GM12892 (cell line): ENCODE measurements at regions not wholly inside any gene's neighbourhood (a gene's known extent, or its start where the extent isn't known, plus 50 kb on each side); places are given as distances from the start of the nearest gene placed in this dataset.

Experiments used
- DNase-seq: peaks from one replicate; pipeline ENCODE4 v3.0.0; 2011; ENCODE audit not compliant: insufficient read length
- FAIRE-seq: peaks from 2 replicates; lab custom pipeline; 2011; peaks lifted over from hg19 to GRCh38; lab: Jason Lieb, UNC
- POLR2A ChIP-seq: IDR thresholded peaks from 2 replicates; pipeline ENCODE4 v1.6.1; 2011; ENCODE audit warnings: low read depth, low read length, control low read depth
- POLR2AphosphoS5 ChIP-seq: IDR thresholded peaks from 2 replicates; pipeline ENCODE4 v1.6.1; 2011; ENCODE audit warnings: low read depth, low read length, control low read depth
- TAF1 ChIP-seq: IDR thresholded peaks from 2 replicates; pipeline ENCODE4 v1.6.1; 2011; ENCODE audit warnings: low read depth, mild to moderate bottlenecking, control low read depth, low read length, borderline replicate concordance

DNA sequence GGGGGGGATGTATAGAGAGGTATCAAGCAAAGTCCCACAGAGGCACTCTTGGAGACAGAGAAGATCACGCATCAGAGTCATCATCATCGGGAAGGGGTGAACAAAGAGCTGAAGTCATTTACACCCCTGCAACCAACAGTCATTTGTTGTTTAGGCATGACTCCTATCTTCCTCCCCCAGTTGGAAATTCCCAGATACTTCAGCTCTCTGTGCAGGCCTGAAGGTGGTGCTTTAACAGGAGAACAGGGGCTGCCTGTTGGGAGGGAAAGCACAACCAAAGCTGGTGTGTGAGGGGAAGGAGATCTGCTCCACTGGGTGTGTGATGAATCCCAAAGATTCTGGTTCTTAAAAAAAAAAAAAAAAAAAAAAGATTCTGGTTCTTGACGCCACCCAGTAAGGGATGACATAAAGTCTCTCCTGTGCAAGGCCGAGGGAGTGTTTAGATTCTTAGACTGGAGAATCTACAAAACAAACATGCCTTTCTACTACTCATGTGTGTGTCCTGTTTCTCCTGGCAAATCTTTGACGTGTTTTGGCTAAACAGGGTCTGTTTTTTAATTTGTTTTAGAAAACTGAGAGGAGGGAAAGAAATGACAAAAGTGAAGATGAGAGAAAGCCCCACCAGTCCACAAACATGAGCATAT, 121.0 kb upstream of the ARHGAP5 start:
- TF ChIP-seq POLR2A, result no peak
- no peak for TF ChIP-seq POLR2AphosphoS5
- TF ChIP-seq TAF1, result no peak
- no peak for FAIRE-seq
- no peak for DNase-seq

DNA sequence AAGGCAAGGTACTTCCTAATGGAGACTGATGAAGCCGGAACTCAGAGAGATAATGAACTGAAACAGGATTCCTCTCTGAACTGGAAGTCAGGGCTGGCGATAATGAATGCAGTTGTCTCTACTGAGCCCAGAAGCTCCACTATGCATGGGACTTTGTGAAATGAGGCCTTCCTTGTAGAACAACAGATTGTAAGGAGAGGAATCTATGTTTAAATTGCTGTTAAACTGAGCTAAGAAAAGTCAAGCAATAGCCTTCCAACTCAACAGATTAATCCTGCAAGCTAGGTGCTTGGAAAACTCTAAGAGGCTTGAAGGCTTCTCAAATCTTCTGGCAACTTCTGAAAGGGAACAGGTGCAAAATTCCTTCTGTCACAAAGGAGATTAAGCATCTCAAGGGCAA, 119.5 kb upstream of the ARHGAP5 start:
- TF ChIP-seq POLR2A (no peak), TAF1 (no peak), POLR2AphosphoS5 (no peak)
- FAIRE-seq, result no peak
- DNase-seq, result no peak

DNA sequence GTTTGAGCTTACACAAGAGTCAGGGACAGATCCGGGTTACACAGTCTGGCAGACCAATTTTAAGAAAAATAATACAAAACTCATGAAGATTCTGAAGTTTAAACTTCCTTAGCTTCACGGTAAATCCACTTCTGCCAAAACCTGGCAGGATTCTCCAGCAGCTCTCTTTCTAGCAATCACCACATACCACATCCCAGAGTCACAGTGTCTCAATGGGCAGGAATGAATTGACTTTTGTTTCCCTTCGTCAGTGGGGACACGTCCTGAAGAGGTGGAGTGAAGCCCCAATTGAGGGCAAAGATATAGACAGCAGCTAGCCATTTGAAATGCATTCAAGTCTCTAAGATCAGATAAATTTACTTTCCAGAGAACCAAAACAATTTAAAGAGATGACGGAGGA, 117.1 kb upstream of the ARHGAP5 start:
- FAIRE-seq (no peak), DNase-seq (no peak)
- TF ChIP-seq TAF1 (no peak), POLR2A (no peak), POLR2AphosphoS5 (no peak)

DNA sequence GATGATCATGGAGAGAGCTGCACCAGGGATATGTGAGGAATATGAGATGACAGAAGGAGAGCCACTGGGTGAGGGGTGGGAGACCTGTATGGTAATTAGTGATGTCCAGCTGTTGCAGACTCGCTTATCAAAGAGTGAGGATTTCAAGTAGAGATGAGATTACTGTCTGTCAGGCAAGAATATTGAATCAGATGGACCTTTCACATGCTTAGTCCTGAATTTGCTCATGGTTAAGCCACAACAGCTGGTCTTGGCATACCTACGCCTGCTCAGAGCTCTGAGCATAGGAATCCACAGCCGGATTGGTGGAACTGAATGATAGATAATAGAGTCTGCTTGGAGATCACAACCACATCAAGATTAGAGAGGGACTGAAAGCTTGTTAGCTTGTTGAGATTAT, 115.2 kb upstream of the ARHGAP5 start:
- DNase-seq (no peak), FAIRE-seq (no peak)
- TF ChIP-seq TAF1 (no peak), POLR2AphosphoS5 (no peak), POLR2A (no peak)

DNA sequence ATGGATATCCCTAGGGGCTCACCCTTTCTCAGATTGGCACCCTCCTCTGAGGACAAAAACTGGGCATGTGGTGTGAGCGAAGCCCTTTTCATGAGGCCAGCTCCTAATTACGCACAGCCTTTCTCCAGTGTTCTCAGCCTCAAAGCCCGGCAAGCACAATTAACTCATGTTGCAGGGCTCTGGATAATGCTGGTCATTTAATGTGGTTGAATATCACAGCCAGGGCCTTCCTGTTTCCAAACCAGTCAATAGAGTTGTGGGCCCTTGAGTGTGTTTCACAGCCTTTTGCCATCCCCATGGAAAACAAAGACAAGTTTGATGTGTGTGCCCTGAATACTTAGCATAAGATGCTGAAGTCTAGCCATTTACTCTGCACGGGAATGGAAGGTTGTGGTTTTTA, 114.2 kb upstream of the ARHGAP5 start:
- DNase-seq, result no peak
- TF ChIP-seq POLR2AphosphoS5 (no peak), TAF1 (no peak), POLR2A (no peak)
- FAIRE-seq, result no peak

DNA sequence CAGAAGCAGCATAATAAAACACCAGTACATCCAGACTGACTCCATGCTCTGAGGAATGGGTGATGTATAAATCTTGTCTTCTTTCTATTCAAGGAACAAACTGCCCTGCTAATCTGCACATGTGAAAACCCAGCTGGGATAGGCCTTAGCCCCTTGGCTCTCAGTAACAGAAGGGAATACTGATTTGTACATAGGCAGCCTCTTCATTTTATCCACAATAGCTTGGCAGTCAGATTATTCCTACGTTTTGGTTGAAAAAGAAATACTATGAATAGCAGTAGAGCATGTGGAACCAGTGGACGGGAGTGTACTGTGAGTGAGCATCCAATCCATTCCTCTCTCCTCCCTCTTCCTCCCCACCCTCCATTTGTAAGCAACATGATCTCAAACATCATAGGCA, 113.5 kb upstream of the ARHGAP5 start:
- FAIRE-seq (no peak), DNase-seq (no peak)
- TF ChIP-seq TAF1 (no peak), POLR2AphosphoS5 (no peak), POLR2A (no peak)

DNA sequence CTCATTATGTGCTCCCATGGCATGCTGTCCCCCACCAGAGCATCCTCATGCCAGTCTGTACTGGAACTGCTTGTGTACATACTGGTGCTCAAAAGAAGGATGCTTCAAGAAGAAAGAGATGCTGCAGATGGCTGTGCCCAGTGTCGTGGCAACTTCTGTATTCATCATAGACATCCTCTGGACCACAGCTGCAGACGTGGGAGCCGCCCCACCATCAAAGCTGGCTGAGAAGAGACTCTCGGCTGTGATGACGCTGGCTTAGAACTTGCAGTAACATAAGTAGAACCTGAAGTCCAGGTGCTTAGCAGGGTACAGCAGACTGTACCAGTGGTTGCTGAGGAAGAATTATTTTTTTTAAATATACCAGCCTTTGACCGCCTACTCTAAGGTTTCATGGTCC, 112.6 kb upstream of the ARHGAP5 start:
- DNase-seq (no peak), FAIRE-seq (no peak)
- no peak for TF ChIP-seq POLR2AphosphoS5

DNA sequence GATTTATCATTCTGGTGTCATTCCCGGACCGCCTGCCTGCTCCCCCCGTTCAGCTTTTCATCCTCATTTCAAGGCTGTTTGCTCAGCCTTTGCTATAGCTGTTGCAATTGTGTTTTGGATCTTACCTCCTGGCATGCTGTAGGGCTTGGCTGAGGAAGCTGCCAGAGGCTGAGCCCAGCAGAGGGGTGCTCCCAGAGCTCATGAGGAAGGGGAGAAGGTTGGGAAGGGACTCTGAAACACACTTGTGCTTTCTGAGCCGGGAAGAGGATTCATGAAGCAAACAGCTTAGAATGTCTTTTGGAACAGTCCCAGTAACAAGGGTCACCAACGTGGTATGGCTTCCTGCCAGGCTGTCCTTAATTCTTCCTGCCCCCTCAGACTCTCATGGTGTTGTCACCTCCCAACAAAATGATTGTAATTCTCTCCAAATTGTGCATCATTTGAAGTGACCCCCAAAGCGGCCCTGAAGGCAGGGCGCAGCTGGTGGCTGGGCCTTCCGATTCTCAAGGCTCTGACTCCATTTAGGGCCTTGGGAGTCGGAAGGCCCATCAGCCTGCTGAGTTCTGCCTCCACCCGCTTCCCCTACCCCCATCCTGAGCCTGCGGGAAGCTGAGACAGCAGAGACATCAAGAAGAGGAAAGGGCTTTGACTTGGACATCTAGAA, 111.9 kb upstream of the ARHGAP5 start:
- FAIRE-seq, result no peak
- no peak for TF ChIP-seq POLR2A
- no peak for TF ChIP-seq POLR2AphosphoS5
- TF ChIP-seq TAF1, result no peak
- no peak for DNase-seq

DNA sequence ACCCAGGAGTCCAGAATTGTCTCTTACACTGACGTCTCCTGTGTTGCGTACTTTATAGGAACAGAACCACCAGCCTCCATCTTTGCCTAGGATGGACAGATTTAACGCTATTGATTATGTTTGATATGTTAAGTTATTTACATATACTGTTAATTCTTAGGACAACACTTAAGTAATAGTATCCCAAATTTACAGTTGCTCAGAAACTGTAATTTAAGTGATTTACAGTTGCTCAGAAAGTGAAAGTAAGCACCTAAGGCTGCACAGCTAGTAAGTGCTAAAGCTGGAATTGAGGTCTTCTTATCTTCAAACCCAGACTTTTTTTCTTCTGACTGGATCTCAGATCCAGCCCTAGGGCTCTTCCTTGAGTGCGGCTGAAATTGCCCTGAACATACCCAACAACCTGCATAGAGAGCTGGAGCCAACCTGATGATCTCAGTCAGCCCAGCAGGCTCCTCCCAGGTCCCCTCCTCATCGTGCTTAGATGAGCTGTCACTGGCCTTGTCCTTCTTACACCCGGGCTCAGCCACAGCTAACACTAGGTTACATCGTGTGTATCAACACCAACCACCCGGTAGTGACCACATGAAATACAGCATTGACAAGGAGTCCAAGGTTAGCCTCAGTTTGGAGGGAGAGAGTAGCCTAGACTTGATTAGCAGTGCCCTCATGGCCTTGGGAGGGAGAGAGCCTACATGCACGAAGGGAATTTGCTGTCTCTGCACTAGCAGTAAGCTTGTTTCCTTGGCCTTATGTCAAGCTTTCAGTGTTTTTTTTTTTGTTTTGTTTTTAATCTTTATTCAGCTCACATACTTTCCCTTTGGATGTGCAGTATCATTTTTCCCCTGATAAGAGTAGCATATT, 111.1 kb upstream of the ARHGAP5 start:
- no peak for TF ChIP-seq POLR2A
- FAIRE-seq, result no peak
- DNase-seq, result no peak

DNA sequence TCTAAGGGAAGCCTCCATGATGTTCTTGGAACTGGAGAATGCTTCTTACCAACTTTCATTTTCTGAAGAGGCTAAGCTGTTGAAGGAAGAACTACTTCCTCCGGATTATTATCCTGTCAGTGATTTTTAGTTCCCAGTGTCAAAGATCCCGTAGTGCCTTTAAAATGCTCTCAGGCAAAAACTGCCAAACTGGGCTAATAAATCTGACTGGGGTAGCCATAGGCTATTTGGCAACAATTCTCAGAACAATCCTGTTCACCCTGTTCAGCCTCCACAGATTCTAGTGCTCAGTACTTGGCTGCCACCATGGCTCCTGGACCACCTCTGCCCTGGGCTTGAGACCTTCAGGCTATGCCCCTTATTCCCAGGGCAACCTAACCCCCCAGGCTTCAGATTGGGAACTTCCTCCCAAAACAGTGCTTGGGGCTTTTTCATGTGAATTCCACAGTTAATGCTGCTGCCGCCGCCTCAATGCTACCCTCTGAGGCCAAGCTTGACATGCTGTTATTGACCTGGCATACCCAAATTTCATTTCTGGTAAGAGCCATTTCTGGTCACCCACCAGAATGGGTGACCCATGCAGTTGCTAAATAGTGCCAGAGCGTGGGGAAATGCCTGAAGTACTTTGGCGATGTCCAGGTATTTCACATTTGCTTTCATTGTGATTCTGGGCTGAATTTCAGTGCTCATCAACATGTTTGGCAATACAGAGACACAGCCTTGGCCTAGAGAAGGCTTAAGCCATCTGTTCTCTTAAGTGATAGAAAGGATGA, 110.0 kb upstream of the ARHGAP5 start:
- DNase-seq (no peak), FAIRE-seq (no peak)
- TF ChIP-seq TAF1 (no peak), POLR2AphosphoS5 (no peak), POLR2A (no peak)

DNA sequence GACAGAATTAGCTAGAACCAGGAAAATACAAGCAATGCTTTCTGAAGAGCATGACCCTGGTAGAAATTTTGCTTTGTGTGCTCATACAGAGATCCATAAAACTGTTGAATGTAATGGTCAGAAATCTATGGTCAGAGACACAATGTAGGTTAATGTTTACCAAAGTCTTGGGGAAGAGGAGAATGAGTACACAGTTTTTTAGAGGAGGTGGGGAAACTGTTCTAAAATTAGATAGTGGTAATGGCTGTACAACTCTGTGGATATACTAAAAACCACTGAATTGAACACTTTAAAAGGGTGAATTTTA, 109.5 kb upstream of the ARHGAP5 start:
- no peak for FAIRE-seq
- TF ChIP-seq TAF1 (no peak), POLR2A (no peak), POLR2AphosphoS5 (no peak)

DNA sequence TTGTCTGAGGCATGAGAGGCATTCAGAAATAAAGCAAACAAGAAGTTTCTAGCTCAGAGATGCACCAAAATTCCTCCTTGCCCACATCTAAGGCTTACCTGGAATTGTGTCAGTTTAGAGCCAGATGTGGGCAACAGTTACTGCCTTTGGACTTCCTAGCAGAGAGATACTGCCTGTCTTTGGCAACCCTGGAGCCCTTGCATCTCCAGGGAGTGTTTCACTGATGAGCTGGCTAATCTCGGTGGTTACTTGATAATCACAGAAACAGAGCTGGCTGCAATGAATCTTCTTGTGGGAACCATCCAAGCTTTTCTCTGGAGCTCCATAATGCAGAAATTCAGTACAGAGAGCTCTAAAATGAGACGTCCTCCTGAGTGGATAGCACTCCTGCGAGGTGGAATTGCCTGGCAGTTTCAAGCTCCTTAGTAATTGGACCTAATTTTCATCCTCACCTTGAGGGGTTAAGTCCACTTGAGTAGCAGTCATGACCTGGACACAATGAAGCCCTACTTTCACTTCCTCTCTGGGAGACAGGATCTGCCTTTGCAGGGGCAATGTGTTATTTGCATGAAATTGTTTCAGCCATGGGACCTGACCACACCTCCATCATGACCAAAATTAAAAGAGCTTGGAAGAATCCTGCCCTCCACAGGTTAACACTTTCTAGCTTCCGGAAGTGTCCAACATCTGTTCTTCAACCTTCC, 108.8 kb upstream of the ARHGAP5 start:
- DNase-seq, result no peak
- no peak for FAIRE-seq
- TF ChIP-seq POLR2AphosphoS5 (no peak), TAF1 (no peak), POLR2A (no peak)

More for the DNA sequence above, 109.5 kb upstream of the ARHGAP5 start:
- DNase-seq, result no peak
